ENCODE measurements at regions not wholly inside any gene's neighbourhood (a gene's known extent, or its start where the extent isn't known, plus 50 kb on each side); places are given as distances from the start of the nearest gene placed in this dataset.
"Not testable (repeated sequence)": the region's sequence is repeated elsewhere in the genome, so short reads cannot be mapped to it uniquely, and the experiment has no call there.

DNA sequence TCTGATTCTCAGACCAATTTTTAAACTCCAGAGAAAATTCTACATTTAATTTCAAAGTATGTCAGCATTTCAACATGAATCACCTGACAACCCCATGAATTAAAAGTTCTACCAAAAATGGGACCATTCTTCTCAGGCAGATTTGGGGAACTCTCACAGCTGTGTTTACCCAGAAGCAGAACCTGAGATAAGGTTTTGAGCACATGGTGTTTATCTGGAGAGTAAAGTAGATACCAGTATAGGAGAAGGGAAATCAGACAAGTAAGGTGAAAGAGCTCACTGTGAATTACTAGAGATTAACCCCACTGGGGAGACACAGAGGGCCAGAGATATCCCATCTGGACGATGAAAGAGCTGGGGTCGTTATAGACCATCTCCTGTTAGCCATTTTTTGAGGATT, 729.1 kb downstream of the DNAH5 start:
- no peak for FAIRE-seq

DNA sequence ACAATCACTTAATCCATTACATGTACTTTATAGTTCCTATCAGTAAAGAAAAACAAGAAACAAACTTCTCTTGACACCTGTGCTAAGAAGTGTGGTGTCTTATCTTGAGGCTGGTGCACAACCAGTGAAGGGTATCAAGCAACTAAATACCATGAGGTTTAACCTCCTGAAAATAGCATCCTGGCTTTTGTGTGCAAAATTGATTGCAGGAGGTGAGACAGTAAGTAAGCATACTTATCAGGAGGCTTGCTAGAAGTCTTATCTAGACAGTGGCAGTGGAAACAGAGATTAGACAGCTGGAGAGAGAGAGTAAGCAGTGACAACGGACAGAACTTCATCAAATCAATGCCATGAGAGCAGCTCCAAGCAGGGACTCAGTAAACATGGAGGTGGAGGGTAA, 730.3 kb downstream of the DNAH5 start:
- no peak for FAIRE-seq

DNA sequence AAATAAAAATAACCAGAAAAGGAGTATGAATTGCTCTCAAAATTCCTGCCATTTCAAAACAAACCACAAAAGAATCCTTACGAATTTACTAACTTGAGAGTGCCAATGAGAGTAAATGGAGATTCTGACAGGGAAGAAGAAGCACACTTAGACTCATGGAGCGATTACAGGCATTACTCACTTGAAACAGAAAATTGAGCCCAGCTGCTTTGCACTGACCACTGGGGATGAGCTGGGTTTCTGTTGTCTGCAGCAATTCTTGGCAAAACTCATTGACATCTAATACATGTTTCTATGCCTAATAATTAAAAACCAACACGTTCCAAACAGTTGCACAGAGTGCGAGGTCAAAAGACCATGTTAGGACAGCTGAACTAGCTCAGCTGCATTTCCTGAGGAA, 731.6 kb downstream of the DNAH5 start:
- FAIRE-seq: no peak

DNA sequence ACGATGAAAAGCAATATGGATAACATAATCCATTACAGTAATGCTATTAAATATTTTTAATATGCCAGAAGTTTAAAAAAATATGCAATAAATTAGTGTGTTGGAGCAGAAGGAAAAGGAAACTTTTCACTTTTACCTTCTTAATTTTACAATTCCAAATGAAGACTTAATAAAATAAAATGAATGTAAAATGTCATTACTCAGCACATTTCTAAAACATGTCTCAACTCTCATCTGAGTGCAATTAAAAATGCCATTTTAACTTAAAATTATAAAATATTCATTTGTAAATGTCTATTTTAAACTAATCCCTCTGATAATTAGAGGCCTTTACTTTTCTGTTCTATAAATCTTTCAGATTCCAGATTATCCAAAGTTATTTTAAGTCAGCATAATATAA, 733.4 kb downstream of the DNAH5 start:
- no peak for FAIRE-seq

DNA sequence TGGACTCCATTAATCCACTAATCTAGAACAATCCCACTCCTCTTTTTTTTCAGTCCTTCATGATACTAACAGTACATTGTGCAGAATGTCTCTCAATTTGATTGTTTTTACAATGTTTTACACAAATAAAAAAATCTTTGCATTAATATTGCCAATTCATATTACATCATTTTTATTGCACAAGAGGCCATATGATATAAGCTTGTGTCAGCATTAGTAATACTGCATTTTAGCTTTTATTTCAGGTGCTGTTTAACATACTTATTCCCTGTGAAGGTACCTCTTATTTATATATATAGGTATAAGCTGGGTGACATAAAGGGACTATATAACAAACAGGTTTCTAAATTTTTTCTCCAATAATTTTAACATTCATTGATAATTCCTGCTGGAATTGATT, 737.4 kb downstream of the DNAH5 start:
- no peak for FAIRE-seq

DNA sequence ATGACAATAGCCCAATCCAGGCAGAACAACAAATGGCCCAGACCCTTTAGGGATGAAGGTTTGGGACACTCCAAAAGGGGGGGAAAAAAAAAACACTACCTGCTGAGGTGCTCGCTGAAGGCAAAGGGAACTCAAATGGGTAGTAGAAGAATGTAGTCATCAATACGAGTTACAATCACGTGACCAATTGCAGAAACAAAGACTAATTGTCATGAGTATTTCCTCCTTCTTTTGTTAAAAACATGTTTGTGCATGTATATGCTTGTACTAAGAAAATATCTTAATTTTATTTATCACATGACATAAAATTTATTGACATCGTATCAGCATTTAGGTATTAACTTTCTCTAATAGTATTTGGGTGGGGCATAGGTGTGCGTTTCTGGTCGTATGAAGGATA, 743.5 kb downstream of the DNAH5 start:
- FAIRE-seq: no peak

DNA sequence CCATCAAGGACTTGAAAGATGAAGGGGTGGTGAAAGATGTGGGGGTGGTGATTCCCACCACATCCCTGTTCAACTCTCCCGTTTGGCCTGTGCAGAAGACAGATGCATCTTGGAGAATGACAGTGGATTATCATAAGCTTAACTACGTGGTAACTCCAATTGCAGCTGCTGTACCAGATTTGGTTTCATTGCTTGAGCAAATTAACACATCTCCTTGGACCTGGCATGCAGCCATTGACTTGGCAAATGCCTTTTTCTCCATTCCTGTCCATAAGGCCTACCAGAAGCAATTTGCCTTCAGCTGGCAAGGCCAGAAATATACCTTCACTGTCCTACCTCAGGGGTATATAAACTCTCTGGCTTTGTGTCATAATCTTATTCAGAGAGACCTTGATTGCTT, 746.3 kb downstream of the DNAH5 start:
- not testable (repeated sequence) for FAIRE-seq

DNA sequence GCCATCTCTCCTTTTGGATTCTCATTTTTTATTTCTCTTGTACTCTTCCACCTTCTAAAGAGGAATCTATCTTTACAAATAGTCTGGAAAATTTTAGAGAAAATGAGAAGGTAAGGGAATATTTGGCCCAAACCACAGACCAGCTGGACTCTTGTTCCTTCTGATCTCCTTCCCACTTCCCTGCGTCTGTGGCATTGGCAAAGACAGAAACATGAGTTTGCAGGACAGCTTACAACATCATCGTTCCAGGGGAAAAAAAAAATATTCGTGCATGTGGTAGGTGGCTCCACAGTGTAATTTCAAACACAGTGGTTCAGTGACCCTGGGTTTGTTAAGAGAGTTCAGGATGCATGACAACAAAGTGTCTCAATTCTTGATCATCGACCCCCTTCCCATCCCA, 755.0 kb downstream of the DNAH5 start:
- no peak for FAIRE-seq

DNA sequence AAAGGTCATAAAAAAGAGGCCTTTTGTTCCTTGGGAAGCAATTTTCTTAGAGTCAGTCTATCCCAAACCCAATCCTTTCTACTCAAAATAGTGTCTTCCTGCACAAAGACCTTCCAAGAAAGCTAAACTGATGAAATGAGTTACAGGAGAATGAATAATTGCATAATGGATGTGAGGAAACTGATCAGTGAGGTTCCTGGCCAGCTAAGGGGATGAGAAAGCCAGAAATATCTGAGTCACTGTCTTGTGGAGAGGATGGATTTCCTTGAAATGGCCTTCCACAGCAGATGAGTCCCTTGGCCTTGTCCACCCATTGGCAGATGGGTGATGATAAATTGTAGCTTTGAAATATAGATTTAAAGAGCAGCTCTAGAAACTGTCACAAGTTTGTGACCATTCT, 756.1 kb downstream of the DNAH5 start:
- no peak for FAIRE-seq

DNA sequence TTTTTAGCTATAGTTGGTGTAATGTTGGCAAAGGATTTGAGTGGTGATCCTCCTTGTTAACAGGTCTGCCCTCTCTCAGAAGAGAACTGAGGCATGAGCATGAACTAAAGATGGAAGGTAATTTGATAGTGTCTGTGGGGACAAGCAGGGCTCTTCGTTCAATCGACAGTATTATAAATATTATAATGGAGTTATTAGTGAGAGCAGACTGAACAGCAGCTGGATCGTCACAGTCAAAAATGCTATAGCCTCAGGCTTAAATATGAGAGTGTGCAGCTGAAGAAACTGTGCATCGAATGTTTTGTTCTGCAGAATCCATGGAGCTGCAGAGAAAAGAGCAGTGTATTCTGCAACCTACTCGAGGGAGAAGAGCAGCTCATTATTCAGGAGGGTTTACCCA, 757.3 kb downstream of the DNAH5 start:
- no peak for FAIRE-seq

DNA sequence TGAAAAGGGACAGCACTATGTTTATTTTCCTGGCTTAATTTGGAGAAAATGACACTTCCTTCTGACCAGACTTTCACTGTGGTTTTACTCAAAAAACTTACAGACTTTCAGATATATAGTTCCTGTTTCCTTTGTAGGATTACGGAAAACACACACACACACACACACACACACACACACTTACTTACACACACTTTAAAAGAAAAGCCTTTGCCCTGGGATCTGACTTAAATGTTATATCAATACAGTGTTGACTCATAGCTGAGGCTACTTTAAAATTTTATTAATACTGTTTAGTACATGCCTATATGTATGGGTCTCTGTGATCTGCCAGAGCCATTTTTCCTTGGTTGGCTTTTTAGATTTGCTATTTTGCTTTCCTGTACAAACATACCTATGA, 758.3 kb downstream of the DNAH5 start:
- no peak for FAIRE-seq

DNA sequence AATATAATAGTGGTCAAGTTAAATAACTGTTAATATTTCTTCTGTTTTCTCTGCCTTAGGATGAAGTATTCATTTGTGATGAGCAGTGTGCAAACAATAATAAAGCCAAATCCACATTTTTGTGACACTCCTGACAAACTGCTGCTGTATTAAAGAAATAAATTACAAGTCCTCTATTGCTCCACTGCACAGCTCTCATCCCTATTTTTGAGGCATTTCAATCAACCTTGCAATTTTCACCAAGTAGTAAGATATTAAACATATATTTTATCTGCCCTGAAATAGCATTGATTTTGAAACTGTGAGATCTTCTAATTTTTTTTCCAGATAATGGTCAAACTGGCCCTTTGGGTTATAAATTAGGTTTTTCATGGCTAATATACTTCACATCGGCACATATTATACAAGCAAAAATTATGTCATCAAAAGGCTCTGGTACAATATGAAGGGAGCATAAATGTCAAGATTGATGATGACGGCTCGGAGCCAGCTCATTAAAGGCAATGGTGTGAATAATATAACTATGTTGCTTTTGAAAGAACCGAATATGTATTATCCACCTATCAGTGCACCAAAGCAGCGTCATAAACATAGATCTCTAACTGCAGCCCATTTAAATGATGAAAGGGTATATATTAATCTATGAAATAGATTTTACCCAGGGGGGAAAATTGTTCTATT, 764.9 kb downstream of the DNAH5 start:
- FAIRE-seq: no peak

DNA sequence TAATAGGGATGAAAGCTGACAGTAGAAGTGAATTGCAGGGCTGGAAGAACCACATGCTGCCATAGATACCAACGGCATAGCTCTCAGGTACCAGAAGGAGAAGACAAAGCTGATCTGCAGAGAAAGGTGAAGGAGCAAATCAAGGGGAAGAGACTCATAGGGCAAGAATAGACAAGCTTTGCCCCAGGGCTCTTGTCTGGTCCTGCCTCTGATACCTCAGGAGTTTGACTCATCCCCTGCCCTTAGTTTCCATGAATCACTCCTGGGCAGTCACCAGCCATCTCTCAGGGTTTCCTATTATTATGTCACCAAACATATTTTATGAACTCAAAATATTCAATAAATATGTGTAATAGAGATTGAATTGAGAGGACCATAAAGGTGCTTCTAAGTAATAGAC, 800.9 kb downstream of the DNAH5 start:
- no peak for FAIRE-seq

DNA sequence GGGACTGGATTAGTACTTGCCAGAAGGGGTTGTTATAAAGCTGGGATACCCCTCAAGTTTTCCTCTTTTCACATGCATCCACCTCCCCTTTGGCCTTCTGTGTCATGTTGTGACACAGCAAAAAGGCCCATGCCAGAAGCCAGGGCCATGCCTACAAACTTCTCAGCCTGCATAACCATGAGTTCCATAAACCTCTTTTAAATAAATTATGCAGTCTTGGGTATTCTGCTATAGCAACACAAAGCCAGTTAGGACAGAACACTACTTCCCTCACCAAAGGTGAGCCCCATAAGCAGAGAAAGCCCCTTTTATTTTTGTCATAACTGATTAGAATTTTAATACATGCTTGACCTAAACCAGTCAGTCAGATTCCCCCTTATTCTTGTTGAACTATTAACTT, 801.3 kb downstream of the DNAH5 start:
- FAIRE-seq: no peak

DNA sequence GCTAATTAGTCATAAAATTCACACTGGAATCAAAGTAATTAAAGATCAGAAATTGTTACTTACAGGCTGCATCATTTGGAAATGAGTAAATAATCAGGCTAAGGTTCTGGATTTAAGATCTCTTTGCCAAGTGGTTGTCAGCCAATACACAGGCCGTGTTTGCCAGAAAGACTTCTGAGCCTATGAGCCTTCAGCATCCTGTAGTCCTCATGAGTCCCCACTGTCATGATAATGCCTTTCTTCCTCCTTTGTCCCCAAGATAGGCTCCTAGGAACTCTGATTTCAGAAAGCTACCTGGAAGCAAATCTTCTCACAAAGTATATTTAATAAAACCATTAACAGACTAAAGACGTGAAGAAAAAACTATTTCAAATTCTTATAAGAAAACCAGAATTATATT, 810.5 kb downstream of the DNAH5 start:
- no peak for FAIRE-seq

DNA sequence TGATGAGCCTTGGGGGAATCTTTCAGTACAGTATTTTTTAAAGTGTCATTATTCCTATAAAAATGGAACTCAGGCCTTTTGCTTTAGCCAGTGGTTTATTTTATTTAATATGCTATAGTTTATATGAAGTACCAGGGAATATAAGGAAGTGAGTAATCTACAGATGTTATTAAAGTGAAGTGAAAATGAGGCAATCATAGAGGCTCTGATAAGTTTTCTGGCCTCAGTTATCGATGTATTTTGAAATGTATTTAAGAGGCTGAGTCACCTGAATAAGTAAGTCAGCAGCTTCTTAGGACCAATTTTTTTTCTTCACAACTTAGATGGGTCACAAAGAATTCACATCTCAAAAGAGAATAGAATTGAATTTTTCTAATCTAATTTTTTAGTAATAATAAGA, 829.0 kb downstream of the DNAH5 start:
- no peak for FAIRE-seq

DNA sequence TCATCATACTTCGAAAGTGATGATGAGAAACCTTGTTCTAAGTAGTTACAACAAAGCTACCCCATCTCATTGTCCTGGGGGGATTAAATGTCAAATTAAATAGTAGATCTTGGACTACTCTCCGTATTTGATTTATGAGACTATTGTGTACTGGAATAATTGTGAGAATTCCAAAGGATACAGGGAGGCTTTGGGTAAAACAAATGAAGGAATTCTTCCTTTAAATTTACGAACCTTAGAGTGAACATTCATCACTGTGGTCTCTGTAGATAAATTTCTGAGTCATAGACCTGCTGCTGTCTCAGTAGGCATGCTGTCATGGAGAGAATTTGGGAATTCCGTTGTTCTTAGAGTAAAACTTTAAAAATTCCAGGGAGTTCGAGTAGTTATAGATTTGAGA, 836.2 kb downstream of the DNAH5 start:
- no peak for FAIRE-seq

DNA sequence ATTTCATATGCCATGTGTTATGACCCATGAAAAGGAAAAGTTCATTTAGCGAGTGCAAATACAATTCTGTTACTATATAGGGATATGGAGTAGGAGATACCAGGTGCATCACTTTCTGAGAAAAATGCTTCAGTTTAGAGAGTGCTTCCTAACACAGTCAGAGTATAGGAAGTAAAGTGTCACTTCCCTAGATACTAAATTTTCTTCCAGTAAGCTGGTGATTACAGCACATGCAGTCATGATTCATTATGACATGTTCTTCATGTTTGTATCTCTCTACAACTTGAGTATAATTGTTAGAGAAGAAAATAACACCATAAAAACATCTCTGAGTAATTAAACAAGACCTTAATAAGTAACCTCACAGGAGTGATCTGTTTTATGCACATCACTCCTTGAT, 837.0 kb downstream of the DNAH5 start:
- FAIRE-seq: no peak

DNA sequence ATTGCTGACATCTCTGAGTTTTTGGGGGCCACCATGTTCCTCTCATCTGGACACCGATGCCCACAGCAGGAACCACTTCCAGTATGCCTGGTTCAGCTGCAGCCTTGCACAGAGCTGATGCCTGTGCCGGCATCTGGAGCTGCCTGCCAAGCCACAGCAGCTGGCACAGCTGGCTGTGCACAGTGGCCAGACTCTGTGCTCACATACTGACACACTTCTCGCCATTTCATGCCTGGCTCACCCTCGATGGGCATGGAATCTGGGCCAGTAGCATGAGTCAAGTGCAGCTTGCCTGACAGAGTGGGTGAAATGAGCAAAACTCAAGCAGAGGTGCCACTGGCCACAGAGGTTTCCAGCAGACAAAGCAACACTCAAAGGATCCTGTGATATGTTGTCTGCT, 863.4 kb downstream of the DNAH5 start:
- no peak for FAIRE-seq

DNA sequence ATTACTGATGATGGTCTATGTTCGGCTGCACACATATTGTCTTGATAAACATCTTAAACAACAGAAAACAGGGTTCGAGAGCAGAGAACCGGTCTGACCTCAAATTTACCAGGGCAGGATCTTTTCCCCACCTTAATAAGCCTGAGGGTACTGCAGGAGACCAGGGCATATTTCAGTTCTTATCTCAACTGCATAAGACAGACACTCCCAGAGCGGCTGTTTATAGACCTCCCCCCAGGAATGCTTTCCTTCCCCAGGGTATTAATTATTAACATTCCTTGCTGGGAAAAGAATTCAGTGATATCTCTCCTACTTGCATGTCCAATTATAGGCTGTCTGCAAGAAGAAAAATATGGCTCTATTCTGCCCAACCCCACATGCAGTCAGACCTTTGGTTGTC, 871.6 kb downstream of the DNAH5 start:
- FAIRE-seq: not testable (repeated sequence)

DNA sequence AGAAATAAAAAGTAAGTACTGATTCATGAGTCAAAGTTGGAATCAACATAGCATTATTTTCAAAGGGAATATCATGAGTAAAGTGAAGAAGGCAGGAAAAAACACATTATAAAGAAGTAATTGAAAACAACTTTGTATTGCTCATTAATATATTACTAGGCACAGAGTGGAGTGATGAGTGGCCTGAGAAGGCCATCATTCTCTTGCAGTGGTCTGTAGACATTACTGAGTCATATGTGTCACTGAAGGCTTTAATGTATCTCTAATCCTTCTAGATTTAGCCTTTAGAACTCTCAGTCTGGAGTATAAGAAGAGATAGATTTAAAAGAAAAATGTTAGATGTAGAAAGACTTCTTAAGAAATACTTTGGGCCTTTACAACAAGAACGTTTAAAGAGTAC, 881.4 kb downstream of the DNAH5 start:
- FAIRE-seq: no peak

DNA sequence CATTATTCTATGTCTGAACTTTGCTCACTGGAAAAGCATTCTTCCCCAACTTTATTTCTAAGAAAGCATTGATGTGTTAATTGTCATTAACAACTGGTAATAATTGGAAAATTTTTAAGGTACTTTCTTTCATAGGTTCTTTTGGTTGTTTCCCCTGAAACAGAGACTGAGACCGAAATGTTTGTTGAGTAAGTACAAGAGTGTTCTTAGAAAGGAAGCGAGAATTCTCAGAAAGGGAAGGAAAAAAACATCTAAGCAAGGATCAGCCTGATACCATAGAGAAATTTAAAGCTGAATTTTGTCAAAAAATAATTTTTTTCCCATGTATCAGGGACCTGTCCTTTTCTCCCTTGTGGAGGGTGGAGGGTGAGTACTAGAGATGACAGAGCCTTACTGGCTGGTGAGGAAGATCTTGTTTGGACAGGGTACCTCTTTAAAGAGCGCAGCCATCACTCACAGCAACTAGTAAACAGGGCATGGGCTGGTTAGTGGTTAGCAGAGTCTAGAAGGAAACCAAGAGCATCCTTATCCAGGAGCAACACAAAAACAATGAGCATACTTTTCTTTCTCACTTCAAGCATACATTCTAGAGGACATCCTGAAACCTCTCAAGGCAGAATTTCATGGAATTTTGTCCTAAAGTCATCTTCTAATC, 898.5 kb downstream of the DNAH5 start:
- FAIRE-seq: no peak

DNA sequence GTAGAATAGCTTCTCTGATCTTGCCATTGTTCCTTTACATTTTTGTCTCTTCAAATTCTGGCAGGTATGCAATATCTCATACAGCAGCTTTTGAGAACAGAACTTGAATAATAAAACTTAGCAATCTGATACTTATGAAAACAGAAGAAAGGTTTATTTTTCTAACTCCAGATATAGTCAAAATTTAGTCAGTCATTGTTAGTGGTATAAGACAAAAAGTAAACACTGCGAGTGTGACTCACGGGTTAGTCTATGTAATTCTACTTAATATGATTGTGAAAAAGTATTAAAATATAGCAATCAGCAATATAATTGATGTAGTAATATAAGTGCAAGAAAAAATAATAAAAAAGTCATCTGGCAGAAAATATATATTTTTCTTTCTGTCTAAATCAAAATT, 910.4 kb downstream of the DNAH5 start:
- FAIRE-seq: no peak

DNA sequence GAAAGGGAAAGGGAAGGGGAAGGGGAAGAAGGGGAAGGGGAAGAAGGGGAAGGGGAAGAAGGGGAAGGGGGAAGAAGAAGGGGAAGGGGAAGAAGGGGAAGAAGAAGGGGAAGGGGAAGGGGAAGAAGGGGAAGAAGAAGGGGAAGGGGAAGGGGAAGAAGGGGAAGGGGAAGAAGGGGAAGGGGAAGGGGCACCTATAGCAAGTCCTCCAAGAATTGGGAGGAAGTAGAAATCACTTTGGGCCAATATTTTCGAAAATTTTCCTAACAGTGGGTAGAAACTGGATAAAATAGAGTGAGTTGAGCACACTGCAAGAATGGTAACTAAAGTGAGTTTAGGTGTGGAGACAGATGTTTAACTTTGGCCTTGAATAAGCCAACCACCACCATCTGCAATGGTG, 915.3 kb downstream of the DNAH5 start:
- no peak for FAIRE-seq

DNA sequence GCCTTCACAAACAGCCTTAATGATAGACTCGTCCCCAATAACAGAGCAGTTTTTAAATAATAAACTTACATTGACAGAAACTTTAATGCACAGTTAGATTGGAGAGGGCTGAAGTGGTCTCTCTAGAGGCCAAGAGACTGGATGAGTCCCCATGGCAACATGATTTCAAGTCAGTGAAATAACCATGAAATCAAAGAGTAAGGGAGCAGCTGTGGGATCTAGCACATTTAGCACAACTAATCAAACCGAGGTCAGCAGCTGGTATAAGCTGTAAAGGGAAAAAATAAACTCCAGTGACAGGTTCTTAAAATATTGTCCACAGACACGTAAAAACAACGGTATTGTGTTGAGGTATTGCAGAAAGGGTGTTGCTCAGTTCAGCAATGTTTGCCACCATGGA, 916.6 kb downstream of the DNAH5 start:
- no peak for FAIRE-seq

Data from colon (tissue), 2 donors.